ENCODE measurements at regions not wholly inside any gene's neighbourhood (a gene's known extent, or its start where the extent isn't known, plus 50 kb on each side); places are given as distances from the start of the nearest gene placed in this dataset.
"Not testable (repeated sequence)": the region's sequence is repeated elsewhere in the genome, so short reads cannot be mapped to it uniquely, and the experiment has no call there.

DNA sequence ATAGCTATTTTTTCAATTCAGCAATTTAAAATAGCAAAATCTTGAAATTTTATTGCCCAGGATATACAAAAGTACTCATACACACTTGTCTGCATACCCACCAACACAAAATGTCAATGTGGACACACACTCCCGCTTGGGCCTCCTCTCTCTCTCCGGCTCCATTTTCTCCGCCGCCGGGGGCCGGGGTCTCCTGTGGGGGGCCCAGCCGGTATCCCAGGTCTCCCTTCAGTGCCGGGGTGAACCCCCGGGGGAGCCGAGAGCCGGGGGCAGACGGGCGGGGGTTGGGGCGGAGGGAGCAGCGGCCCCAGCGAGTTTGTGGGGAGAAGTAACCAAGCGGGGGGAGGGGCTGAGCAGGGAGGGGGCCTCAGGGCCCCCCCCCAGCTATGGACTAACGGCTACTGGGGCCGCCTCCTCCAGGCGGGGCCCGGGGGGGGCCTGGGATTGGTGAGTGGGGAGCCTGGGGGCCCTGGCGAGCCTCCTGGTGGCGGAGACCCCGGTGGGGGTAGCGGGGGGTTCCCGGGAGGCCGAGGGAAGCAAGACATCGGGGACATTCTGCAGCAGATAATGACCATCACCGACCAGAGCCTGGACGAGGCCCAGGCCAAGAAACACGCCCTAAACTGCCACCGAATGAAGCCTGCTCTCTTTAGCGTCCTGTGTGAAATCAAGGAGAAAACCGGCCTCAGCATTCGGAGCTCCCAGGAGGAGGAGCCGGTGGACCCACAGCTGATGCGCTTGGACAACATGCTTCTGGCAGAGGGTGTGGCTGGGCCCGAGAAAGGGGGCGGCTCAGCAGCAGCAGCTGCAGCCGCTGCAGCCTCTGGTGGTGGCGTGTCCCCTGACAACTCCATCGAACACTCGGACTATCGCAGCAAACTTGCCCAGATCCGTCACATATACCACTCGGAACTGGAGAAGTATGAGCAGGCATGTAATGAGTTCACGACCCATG, 56.6 kb downstream of the CHST2 start:
- not testable (repeated sequence) for DNase-seq (ENCODE audit: low read depth in 2 of 2)

- not testable (repeated sequence) for DNase-seq (ENCODE audit: low read depth in 2 of 2)
These were observed 58.4 kb downstream of the CHST2 start for GRCh38 chr3:143177965-143178364.

DNA sequence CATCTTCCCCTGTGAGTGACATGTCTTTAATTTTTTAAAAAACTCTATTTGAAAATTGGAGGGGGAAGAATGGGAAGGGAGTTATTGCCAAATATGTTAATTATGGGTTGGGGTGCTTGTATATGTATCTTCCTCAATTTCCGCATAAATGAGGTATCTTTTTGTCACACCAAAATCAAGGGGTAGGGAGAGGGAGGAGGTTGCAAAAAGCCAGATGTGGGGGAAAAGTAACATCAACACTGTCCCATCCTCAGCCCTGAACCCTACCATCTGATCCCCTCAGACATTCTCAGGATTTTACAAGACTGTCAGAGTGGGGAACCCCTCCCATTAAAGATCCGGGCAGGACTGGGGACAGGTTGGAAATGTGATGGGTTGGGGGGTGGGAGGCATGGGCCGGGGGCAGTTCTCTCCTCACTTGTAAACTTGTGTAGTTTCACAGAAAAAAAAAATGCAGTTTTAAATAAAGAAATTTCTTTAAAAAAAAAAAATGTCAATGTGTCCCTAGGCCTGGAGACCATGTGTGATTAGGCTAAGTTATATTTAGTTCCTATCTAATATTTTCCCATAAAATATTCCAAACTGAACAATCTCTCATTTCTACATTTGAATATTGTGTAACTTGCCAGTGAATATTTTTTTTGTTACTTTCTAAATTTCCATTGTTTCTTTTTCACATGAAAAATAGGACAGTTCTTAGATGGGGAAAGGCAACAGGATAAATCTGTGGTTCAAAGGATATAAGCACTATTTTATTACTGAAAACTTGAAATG, 59.4 kb downstream of the CHST2 start:
- DNase-seq (ENCODE audit: low read depth in 2 of 2), result not testable (repeated sequence)

DNA sequence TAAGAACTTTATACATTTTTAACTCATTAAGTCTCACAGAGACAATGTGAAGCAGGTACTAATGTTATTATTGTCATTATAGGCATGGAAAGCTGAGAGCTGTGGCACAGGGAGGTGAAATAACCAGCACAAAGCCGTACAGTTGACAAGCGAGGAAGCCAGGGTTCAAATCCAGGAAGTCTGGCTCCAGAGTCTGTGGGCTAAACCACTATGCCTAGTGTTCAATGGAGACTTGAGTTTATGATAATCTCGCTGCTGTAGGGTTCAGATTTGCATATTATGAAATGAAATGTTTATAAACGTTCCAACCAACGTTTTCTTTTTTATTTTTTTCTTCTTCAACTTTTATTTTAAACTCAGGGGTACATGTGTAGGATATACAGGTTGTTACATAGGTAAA, 60.0 kb downstream of the CHST2 start:
- no peak for DNase-seq (ENCODE audit: low read depth in 2 of 2)

DNA sequence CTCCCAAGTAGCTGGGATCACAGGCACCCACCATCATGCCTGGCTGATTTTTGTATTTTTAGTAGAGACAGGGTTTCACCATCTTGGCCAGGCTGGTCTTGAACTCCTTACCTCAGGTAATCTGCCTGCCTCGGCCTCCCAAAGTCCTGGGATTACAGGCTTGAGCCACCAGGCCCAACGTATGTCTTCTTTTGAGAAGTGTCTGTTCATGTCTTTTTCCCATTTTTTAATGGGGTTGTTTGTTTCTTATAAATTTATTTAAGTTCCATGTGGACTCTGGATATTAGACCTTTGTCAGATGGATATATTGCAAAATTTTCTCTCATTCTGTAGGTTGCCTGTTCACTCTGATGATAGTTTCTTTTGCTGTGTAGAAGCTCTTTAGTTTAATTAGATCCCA, 61.3 kb downstream of the CHST2 start:
- DNase-seq (ENCODE audit: low read depth in 2 of 2), result not testable (repeated sequence)

DNA sequence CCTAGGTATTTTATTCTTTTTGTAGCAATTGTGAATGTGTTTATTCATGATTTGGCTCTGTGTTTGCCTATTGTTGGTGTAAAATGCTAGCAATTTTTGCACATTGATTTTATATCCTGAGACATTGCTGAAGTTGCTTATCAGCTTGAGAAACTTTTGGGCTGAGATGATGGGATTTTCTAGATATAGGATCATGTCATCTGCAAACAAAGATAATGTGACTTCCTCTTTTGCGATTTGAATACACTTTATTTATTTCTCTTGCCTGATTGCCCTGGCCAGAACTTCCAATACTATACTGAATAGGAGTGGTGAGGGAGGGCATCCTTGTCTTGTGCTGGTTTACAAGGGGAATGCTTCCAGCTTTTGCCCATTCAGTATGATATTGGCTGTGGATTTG, 62.4 kb downstream of the CHST2 start:
- not testable (repeated sequence) for DNase-seq (ENCODE audit: low read depth in 2 of 2)

DNA sequence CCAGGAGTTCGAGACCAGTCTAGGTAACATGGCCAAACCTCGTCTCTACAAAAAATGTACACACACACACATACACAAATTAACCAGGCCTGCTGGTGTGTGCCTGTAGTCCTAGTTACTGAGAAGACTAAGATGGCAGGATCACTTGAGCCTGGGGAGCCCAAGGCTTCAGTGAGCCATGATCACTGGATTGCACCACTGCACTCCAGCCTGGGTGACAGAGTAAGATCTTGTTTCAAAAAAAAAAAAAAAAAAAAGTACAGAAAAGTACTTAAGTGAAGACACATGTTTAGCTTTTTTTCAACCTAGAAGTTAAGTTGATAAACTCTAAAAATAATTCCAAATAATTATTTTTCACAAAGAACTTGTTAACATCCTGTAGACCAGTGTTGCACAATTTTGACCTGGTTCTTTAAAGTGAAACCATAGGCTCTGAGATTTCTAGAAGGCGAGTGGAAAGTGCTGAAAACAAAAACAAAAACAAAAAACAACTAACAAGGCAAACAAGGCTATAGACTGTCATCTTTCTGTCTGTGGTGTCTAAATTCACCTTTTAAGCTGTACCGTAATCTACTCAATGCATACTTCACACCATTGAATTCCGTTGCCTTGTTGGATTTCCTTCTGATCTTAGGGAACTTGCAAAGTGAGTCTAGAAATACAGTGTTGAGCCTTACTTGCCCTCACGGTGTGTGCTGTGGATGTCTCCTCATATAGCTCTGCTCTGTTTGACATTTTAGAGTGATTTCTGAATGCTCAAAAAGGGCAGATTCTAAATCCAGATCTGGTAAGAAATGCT, 63.5 kb downstream of the CHST2 start:
- DNase-seq (ENCODE audit: low read depth in 2 of 2), result no peak

DNA sequence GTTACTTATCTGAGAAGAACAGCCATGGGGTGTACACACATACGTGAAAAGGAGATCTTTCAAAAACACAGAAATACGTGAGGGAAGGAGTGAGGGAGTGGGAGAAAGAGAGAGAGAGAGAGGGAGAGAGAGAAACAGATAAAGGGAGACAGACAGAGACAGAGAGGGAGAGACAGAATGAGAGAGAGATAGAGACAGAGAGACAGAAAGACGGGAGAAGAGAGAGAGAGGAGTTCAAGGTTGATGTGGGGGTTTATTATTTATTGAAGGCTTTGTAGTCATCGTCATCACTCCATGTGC, 64.0 kb downstream of the CHST2 start:
- no peak for DNase-seq (ENCODE audit: low read depth in 2 of 2)

- DNase-seq (ENCODE audit: low read depth in 2 of 2), result peak in 1 of 2 donors; percentile 35
These were observed 64.5 kb downstream of the CHST2 start for GRCh38 chr3:143184099-143184498.

- DNase-seq (ENCODE audit: low read depth in 2 of 2), result no peak
These were observed 65.8 kb downstream of the CHST2 start for GRCh38 chr3:143185401-143185800.

GRCh38 chr3:143187111-143187510, 67.5 kb downstream of the CHST2 start:
- DNase-seq (ENCODE audit: low read depth in 2 of 2), result no peak

GRCh38 chr3:143188881-143189280, 69.3 kb downstream of the CHST2 start:
- no peak for DNase-seq (ENCODE audit: low read depth in 2 of 2)

- peak; percentile 5 to 14 for DNase-seq (ENCODE audit: low read depth in 2 of 2)
These were observed 70.5 kb downstream of the CHST2 start for GRCh38 chr3:143190101-143190500.

DNA sequence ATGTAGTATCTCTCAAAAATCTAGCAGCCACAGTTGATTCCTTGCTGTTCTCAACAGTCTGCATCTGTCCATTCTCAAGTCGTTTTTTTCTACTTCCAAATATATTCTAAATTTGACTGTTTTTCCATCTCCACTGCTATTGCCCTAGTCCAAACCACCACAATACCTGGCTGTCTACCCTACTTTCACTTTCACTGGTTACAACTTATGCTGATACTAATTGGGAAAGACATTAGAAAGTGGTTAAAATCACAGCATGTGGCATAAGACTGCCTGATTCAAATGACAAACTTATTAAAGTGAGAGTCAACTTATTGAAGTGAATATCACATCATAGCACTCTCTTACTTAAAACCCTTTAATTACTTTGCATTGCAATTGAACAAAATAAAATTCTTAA, 72.6 kb downstream of the CHST2 start:
- no peak for DNase-seq (ENCODE audit: low read depth in 2 of 2)

- DNase-seq (ENCODE audit: low read depth in 2 of 2), result no peak
These were observed 80.7 kb downstream of the CHST2 start for GRCh38 chr3:143200001-143200924.

GRCh38 chr3:143201045-143201444, 81.5 kb downstream of the CHST2 start:
- DNase-seq (ENCODE audit: low read depth in 2 of 2), result no peak

DNA sequence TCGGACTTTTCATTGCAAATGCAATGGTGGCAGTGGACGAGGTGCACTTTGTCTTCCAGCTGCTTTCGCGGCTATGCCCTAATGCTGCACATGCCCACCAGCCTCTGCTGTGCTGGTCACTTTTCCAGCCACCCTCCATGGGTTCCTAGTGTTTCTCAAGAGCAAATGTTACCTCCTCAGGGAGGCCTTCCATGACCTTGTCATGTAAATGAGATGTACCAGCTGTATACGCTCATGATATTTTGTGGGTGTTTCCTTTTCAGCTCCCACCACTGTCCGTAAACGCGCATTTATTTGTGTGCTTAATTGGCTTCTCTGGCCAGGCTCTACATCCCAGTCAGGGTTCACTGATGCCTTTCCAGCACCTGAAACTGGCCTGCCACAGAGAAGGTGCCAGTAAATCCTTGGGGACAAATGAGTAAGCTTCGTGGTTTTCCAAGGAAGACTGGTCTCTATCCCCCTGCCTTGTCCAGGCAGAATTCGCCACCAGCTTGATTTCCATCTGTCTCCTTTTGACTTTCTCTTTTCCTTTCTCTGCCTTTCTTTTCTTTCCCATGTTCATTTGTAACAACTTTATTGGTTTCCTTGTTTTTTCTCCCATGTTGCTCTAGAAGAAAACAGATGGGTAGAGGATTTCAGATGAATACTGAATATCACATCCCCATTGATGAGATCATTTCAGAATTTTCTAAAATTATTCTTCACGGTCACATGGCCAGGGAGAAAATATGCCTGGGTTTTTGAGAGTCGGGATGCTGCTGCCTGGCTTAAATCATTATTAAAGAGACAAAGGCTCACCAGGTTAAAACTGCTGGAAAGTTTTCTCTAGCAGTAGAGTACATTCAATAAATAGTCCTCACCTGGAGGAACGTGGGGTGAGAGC, 82.5 kb downstream of the CHST2 start:
- DNase-seq (ENCODE audit: low read depth in 2 of 2), result no peak

GRCh38 chr3:143203142-143203541, 83.6 kb downstream of the CHST2 start:
- DNase-seq (ENCODE audit: low read depth in 2 of 2), result no peak

GRCh38 chr3:143203848-143204247, 84.3 kb downstream of the CHST2 start:
- no peak for DNase-seq (ENCODE audit: low read depth in 2 of 2)

DNA sequence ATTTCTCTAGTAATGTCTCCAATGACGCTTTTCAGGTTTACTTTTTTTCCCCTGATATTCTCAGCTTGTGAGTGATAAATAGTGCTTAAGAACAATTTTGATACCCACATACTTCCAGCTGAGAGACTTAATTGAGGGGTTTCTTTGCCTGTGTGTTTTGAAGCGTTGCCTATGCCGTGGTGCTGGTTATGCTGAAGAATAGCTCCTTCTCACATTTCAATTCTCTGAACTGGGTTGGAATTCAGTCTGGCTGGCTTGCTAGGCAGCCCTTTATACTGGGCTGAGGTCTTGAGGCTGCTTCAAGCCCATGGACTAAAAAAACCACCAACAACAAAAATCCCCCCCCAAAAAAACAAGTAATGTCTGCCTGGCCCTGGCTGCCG, 87.4 kb downstream of the CHST2 start:
- no peak for DNase-seq (ENCODE audit: low read depth in 2 of 2)
